Fibroblast of pulmonary artery (primary cell): ENCODE measurements at regions not wholly inside any gene's neighbourhood (a gene's known extent, or its start where the extent isn't known, plus 50 kb on each side); places are given as distances from the start of the nearest gene placed in this dataset.

Experiments used
- DNase-seq: peaks from one replicate; pipeline ENCODE4 v3.0.0-alpha.2; 2010; ENCODE audit warnings: low read depth
- H3K4me3 ChIP-seq: replicated peaks from 2 replicates; pipeline ENCODE4 v1.5.1; 2011; ENCODE audit warnings: low read depth, mild to moderate bottlenecking, control low read depth, low read length, moderate library complexity
- TF ChIP-seq, protein P1 (sequence below): IDR thresholded peaks from 2 replicates; pipeline ENCODE4 v1.5.1; 2011; ENCODE audit warnings: mild to moderate bottlenecking, control low read depth, low read length, inconsistent platforms; ENCODE audit errors: missing control alignments

GRCh38 chr5:142465476-142465875 is 140.7 kb upstream of the SPRY4 start:
- TF ChIP-seq, protein P1, sequence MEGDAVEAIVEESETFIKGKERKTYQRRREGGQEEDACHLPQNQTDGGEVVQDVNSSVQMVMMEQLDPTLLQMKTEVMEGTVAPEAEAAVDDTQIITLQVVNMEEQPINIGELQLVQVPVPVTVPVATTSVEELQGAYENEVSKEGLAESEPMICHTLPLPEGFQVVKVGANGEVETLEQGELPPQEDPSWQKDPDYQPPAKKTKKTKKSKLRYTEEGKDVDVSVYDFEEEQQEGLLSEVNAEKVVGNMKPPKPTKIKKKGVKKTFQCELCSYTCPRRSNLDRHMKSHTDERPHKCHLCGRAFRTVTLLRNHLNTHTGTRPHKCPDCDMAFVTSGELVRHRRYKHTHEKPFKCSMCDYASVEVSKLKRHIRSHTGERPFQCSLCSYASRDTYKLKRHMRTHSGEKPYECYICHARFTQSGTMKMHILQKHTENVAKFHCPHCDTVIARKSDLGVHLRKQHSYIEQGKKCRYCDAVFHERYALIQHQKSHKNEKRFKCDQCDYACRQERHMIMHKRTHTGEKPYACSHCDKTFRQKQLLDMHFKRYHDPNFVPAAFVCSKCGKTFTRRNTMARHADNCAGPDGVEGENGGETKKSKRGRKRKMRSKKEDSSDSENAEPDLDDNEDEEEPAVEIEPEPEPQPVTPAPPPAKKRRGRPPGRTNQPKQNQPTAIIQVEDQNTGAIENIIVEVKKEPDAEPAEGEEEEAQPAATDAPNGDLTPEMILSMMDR, result no peak
- no peak for DNase-seq
- no peak overlapping the region for H3K4me3 ChIP-seq

- no peak overlapping the region for H3K4me3 ChIP-seq
- DNase-seq, result no peak
- TF ChIP-seq, protein P1, result no peak
These were observed 139.1 kb upstream of the SPRY4 start for GRCh38 chr5:142463904-142464303.

GRCh38 chr5:142461028-142461590 is 136.3 kb upstream of the SPRY4 start:
- no peak overlapping the region for H3K4me3 ChIP-seq
- TF ChIP-seq, protein P1, result no peak
- no peak for DNase-seq

GRCh38 chr5:142459209-142459608 is 134.4 kb upstream of the SPRY4 start:
- DNase-seq, result no peak
- TF ChIP-seq, protein P1, result no peak
- H3K4me3 ChIP-seq, result no peak overlapping the region

GRCh38 chr5:142455856-142456255 is 131.0 kb upstream of the SPRY4 start:
- DNase-seq, result no peak
- TF ChIP-seq, protein P1, result no peak
- H3K4me3 ChIP-seq, result no peak overlapping the region

DNA sequence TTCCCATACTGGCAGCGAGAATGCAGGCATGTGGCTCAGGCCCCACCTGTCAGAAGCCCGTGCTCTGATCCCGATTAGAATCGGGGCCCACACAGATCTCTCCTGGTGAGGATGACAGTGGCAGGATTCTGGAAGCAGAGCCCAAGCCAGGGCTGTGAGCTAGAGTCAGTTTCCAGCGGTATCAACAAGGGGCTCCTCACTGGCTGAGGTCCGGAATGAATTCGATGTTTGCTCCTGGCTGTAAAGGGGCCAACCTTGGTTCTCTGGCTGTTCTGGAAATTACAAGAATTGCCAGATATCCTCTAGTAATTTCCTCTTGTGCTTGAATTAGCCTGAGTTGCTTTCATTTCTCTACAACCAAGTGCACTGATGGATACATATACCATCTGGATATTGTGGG is 129.1 kb upstream of the SPRY4 start:
- TF ChIP-seq, protein P1, result no peak
- H3K4me3 ChIP-seq, result no peak overlapping the region
- DNase-seq, result no peak

GRCh38 chr5:142450419-142450818 is 125.6 kb upstream of the SPRY4 start:
- no peak overlapping the region for H3K4me3 ChIP-seq
- no peak for DNase-seq
- TF ChIP-seq, protein P1, result no peak
